ENCODE measurements at regions not wholly inside any gene's neighbourhood (a gene's known extent, or its start where the extent isn't known, plus 50 kb on each side); places are given as distances from the start of the nearest gene placed in this dataset.
A peak's percentile ranks its signal among the peaks of the same experiment; 100 is the strongest.

DNA sequence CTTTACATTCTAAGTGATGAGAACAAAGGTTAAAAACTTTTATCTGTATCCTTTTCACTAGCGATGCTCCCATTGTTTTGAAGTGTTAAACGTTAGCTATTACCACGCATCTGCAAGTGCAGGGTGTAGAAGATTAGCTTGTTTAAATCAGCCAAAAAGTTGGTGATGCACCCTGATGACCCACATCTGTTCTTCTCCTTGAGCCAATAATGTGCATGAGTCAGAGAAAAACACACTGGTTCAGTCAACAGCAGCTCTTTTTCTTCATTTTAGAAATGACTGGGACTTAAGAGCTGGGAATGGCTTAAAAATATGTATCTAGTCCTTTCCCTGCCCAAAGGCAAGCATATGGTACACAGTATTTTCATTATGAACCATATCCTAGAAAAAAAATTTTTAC, 323.5 kb upstream of the PDE3A start:
- H3K36me3 ChIP-seq (replicated peaks; ENCODE audit: low read depth, low read length), result no peaks in the 10 kb centered on the region
- no peak overlapping the region for H3K27ac ChIP-seq (ENCODE audit: low read length)
- no peak overlapping the region for H2AFZ ChIP-seq (ENCODE audit: low read depth, low read length)
- TF ChIP-seq, protein P1, sequence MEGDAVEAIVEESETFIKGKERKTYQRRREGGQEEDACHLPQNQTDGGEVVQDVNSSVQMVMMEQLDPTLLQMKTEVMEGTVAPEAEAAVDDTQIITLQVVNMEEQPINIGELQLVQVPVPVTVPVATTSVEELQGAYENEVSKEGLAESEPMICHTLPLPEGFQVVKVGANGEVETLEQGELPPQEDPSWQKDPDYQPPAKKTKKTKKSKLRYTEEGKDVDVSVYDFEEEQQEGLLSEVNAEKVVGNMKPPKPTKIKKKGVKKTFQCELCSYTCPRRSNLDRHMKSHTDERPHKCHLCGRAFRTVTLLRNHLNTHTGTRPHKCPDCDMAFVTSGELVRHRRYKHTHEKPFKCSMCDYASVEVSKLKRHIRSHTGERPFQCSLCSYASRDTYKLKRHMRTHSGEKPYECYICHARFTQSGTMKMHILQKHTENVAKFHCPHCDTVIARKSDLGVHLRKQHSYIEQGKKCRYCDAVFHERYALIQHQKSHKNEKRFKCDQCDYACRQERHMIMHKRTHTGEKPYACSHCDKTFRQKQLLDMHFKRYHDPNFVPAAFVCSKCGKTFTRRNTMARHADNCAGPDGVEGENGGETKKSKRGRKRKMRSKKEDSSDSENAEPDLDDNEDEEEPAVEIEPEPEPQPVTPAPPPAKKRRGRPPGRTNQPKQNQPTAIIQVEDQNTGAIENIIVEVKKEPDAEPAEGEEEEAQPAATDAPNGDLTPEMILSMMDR (IDR thresholded peaks at IDR 0.05; ENCODE audit: low read depth, low read length), result no peak
- no peak for TF ChIP-seq EZH2phosphoT487 (IDR thresholded peaks at IDR 0.05; ENCODE audit: low read depth)
- 0 out of 2 replicates have a peak, but pooled peaks cover 4% of the 10 kb centered on the region for H3K4me1 ChIP-seq (ENCODE audit: low read length)
- no peak overlapping the region for H3K4me2 ChIP-seq (ENCODE audit: low read length)
- no peak overlapping the region for H3K4me3 ChIP-seq (ENCODE audit: low read length)
- no peaks in the 10 kb centered on the region for H3K79me2 ChIP-seq (ENCODE audit: low read length)
- H3K9me3 ChIP-seq (ENCODE audit: insufficient read depth, low read length), result no peaks in the 10 kb centered on the region
- H3K9ac ChIP-seq (ENCODE audit: low read length), result no peak overlapping the region
- no peaks in the 10 kb centered on the region for H4K20me1 ChIP-seq (ENCODE audit: insufficient read depth, low read length)
- H3K27me3 ChIP-seq (ENCODE audit: low read depth, low read length), result no peaks in the 10 kb centered on the region

DNA sequence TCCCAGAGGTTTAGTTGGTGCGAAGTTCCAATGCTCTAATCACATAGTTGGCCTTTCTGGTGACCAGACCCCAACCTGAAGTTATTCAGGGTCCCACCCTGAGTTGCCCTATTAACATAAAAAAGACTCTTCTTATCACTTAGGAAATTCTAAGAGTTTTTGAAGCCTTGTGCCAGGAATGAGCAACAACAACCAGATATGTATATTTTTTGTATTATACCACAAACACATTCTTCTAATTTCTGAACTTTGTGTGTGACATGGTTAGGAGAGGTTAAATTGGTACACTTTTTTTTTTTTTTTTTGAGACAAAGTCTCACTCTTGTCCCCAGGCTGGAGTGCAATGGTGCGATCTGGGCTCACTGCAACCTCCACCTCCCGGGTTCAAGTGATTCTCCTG, 320.4 kb upstream of the PDE3A start:
- Histone ChIP-seq H2AFZ (ENCODE audit: low read depth, low read length) (no peak overlapping the region), H3K4me2 (ENCODE audit: low read length) (no peak overlapping the region), H3K9ac (ENCODE audit: low read length) (no peak overlapping the region), H3K9me3 (ENCODE audit: insufficient read depth, low read length) (no peaks in the 10 kb centered on the region), H3K27ac (ENCODE audit: low read length) (no peak overlapping the region), H3K27me3 (ENCODE audit: low read depth, low read length) (no peaks in the 10 kb centered on the region), H3K79me2 (ENCODE audit: low read length) (no peaks in the 10 kb centered on the region), H3K4me3 (ENCODE audit: low read length) (no peak overlapping the region), H3K36me3 (replicated peaks; ENCODE audit: low read depth, low read length) (no peaks in the 10 kb centered on the region), H4K20me1 (ENCODE audit: insufficient read depth, low read length) (no peaks in the 10 kb centered on the region), H3K4me1 (ENCODE audit: low read length) (no peaks in the 10 kb centered on the region)
- TF ChIP-seq EZH2phosphoT487 (IDR thresholded peaks at IDR 0.05; ENCODE audit: low read depth), result no peak
- TF ChIP-seq, protein P1 (IDR thresholded peaks at IDR 0.05; ENCODE audit: low read depth, low read length), result no peak

DNA sequence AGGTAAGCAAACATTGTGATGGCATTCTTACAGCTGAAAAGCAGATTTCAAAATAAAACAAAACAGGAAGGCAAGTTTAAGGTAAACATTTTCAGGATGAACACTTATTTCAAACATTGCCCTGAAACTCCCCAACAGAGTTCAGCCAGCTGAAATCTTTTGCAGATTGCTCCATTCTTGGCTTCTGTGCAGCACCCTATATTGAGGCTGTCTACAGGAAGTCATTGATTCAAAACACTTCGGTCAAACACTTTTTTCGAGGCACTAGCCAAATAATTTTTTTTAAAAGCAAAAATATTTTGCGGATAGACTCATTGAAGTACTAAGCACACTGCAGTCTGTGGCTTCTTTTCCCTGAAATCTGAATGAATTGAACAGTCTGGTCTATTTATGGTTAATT, 318.1 kb upstream of the PDE3A start:
- H3K79me2 ChIP-seq (ENCODE audit: low read length), result no peaks in the 10 kb centered on the region
- no peak overlapping the region for H3K4me3 ChIP-seq (ENCODE audit: low read length)
- no peak overlapping the region for H3K27ac ChIP-seq (ENCODE audit: low read length)
- H2AFZ ChIP-seq (ENCODE audit: low read depth, low read length), result peak overlapping the region; percentile 31; the same call in 1 of the 2 replicates
- H3K4me2 ChIP-seq (ENCODE audit: low read length), result no peak overlapping the region
- TF ChIP-seq, protein P1 (IDR thresholded peaks at IDR 0.05; ENCODE audit: low read depth, low read length), result no peak
- TF ChIP-seq EZH2phosphoT487 (IDR thresholded peaks at IDR 0.05; ENCODE audit: low read depth), result no peak
- H3K36me3 ChIP-seq (replicated peaks; ENCODE audit: low read depth, low read length), result no peaks in the 10 kb centered on the region
- no peaks in the 10 kb centered on the region for H3K9me3 ChIP-seq (ENCODE audit: insufficient read depth, low read length)
- no peaks in the 10 kb centered on the region for H4K20me1 ChIP-seq (ENCODE audit: insufficient read depth, low read length)
- H3K27me3 ChIP-seq (ENCODE audit: low read depth, low read length), result no peaks in the 10 kb centered on the region
- no peaks in the 10 kb centered on the region for H3K4me1 ChIP-seq (ENCODE audit: low read length)
- no peak overlapping the region for H3K9ac ChIP-seq (ENCODE audit: low read length)

DNA sequence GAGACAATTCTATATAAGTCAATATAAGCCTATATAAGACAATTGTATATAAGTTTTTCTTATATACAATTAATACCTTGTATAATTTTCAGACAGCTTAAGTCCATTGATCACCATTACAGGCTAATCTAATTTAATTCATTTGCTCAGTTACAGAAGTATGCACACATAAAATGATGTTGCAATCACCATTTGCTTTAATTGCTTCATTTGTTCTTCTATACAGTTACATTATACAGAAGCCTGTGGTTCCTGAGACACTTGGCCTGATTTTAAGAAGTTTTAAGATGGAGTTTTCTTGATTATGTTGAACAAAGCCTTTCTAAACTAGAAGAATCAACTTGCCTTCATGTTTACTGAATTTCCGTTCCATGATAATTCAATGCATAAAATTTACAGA, 314.6 kb upstream of the PDE3A start:
- no peaks in the 10 kb centered on the region for H3K36me3 ChIP-seq (replicated peaks; ENCODE audit: low read depth, low read length)
- H3K27ac ChIP-seq (ENCODE audit: low read length), result no peak overlapping the region
- no peak for TF ChIP-seq EZH2phosphoT487 (IDR thresholded peaks at IDR 0.05; ENCODE audit: low read depth)

DNA sequence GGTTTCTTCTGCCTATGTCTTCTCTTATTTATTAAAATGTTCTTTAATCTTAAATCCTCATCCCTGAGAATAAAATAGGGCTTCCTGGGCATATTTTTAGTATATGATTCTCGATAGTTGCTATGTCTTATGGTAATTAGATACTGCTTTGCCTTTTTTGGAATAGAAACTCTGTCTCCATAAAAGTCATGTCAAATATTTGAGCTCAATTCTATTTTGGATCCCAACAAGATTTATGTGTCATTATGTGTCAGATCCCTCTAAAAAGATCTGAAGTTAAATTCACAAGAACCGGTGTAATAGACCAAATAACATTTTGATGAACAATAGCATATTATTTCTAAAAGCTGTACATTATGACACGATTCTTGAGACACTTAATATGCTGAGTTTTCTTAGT, 312.5 kb upstream of the PDE3A start:
- Histone ChIP-seq H3K4me3 (ENCODE audit: low read length) (no peak overlapping the region), H3K36me3 (replicated peaks; ENCODE audit: low read depth, low read length) (no peaks in the 10 kb centered on the region), H3K4me1 (ENCODE audit: low read length) (no peaks in the 10 kb centered on the region), H2AFZ (ENCODE audit: low read depth, low read length) (no peak overlapping the region), H3K4me2 (ENCODE audit: low read length) (no peak overlapping the region), H3K27me3 (ENCODE audit: low read depth, low read length) (no peaks in the 10 kb centered on the region), H3K27ac (ENCODE audit: low read length) (no peak overlapping the region), H3K79me2 (ENCODE audit: low read length) (no peaks in the 10 kb centered on the region), H3K9me3 (ENCODE audit: insufficient read depth, low read length) (no peaks in the 10 kb centered on the region), H3K9ac (ENCODE audit: low read length) (no peak overlapping the region), H4K20me1 (ENCODE audit: insufficient read depth, low read length) (no peaks in the 10 kb centered on the region)
- TF ChIP-seq, protein P1 (IDR thresholded peaks at IDR 0.05; ENCODE audit: low read depth, low read length), result no peak
- TF ChIP-seq EZH2phosphoT487 (IDR thresholded peaks at IDR 0.05; ENCODE audit: low read depth), result no peak

More for the DNA sequence above, 314.6 kb upstream of the PDE3A start:
- Histone ChIP-seq H2AFZ (ENCODE audit: low read depth, low read length) (no peak overlapping the region), H4K20me1 (ENCODE audit: insufficient read depth, low read length) (no peaks in the 10 kb centered on the region), H3K4me2 (ENCODE audit: low read length) (no peak overlapping the region), H3K27me3 (ENCODE audit: low read depth, low read length) (no peaks in the 10 kb centered on the region), H3K79me2 (ENCODE audit: low read length) (no peaks in the 10 kb centered on the region), H3K9me3 (ENCODE audit: insufficient read depth, low read length) (no peaks in the 10 kb centered on the region), H3K9ac (ENCODE audit: low read length) (no peak overlapping the region), H3K4me3 (ENCODE audit: low read length) (no peak overlapping the region), H3K4me1 (ENCODE audit: low read length) (no peaks in the 10 kb centered on the region)

All from OCI-LY3 (cell line).